ENCODE measurements at regions not wholly inside any gene's neighbourhood (a gene's known extent, or its start where the extent isn't known, plus 50 kb on each side); places are given as distances from the start of the nearest gene placed in this dataset.

DNA sequence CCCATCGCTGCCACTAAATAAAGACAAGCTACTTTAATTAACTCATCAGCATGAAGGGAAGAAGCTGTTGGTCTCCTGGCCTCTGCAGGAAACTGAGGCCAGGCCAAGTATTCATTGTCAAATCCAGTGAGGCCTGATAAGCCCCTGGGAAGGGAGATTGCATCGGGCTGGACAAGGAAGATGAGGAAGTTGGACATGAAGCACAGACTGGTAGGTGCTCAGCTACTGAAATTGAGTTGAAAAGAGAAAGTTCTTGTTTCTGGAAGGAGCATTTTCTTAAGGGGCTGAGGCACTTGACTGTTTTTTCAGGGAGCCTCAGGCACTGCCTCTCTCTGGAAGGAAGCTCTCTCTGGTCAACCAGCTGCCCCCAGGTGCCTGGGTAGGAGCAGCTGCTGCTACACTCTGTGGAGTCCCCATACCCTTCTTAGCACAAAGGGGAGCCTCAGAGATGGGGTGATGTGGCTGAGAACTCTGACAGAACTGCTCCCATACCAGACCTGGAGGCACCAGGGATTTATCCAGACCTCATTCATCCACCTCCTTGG, 90.3 kb upstream of the IKZF1 start:
- TF ChIP-seq CTCF (IDR thresholded peaks at IDR 0.05) (no peak), POLR2A (IDR thresholded peaks at IDR 0.05) (no peak), POLR2AphosphoS5 (IDR thresholded peaks at IDR 0.05) (no peak), EP300 (IDR thresholded peaks at IDR 0.05; ENCODE audit: low read depth) (no peak)
